ENCODE measurements at regions not wholly inside any gene's neighbourhood (a gene's known extent, or its start where the extent isn't known, plus 50 kb on each side); places are given as distances from the start of the nearest gene placed in this dataset.

- Mint-ChIP-seq H3K9me3 (no peaks in the 10 kb centered on the region), H3K27ac (no peak overlapping the region), H3K4me3 (no peak overlapping the region), H3K36me3 (ENCODE audit: low read depth) (no peaks in the 10 kb centered on the region), H3K27me3 (peaks cover 5% of the 10 kb centered on the region), H3K4me1 (ENCODE audit: low read depth) (no peaks in the 10 kb centered on the region)
- Histone ChIP-seq H3K9me3 (ENCODE audit: control insufficient read depth in 1 of 2, insufficient read depth in 1 of 2, low read length in 2 of 2) (peaks cover 0 to 4% of the 10 kb centered on the region in 2 experiments), H3K4me1 (ENCODE audit: insufficient read depth, low read length) (no peaks in the 10 kb centered on the region), H3K27ac (ENCODE audit: low read depth in 1 of 2, low read length in 2 of 2) (no peak overlapping the region), H3K4me3 (ENCODE audit: low read length) (no peak overlapping the region), H3K36me3 (ENCODE audit: insufficient read depth, low read length) (no peaks in the 10 kb centered on the region), H3K27me3 (ENCODE audit: control insufficient read depth in 1 of 2, insufficient read depth in 2 of 2, low read length in 2 of 2) (no peaks in the 10 kb centered on the region)
- DNase-seq (no peak), ATAC-seq (ENCODE audit: poor library complexity) (no peak)
- intact Hi-C loops (cut with DNase I, micrococcal nuclease) = no loop called here
- ChIA-PET POLR2A (no interaction called here), CTCF (no interaction called here)
- TF ChIP-seq CTCF (IDR thresholded peaks at IDR 0.05) = no peak
These were observed 355.1 kb upstream of the SHH start for GRCh38 chr7:156167417-156167807.

GRCh38 chr7:156166692-156167416 is 354.6 kb upstream of the SHH start:
- Histone ChIP-seq H3K4me1 (ENCODE audit: insufficient read depth, low read length) (no peaks in the 10 kb centered on the region), H3K27me3 (ENCODE audit: control insufficient read depth in 1 of 2, insufficient read depth in 2 of 2, low read length in 2 of 2) (no peaks in the 10 kb centered on the region), H3K9me3 (ENCODE audit: control insufficient read depth in 1 of 2, insufficient read depth in 1 of 2, low read length in 2 of 2) (peaks cover 0 to 4% of the 10 kb centered on the region in 2 experiments), H3K4me3 (ENCODE audit: low read length) (no peak overlapping the region), H3K36me3 (ENCODE audit: insufficient read depth, low read length) (no peaks in the 10 kb centered on the region), H3K27ac (ENCODE audit: low read depth in 1 of 2, low read length in 2 of 2) (no peak overlapping the region)
- no peaks in the 10 kb centered on the region for H3K9me3 Mint-ChIP-seq
- H3K4me3 Mint-ChIP-seq = no peak overlapping the region
- peaks cover 6% of the 10 kb centered on the region for H3K27me3 Mint-ChIP-seq
- no peaks in the 10 kb centered on the region for H3K4me1 Mint-ChIP-seq (ENCODE audit: low read depth)
- ATAC-seq (ENCODE audit: poor library complexity) = no peak
- intact Hi-C loops (cut with DNase I, micrococcal nuclease) = no loop called here
- ChIA-PET POLR2A (no interaction called here), CTCF (no interaction called here)
- TF ChIP-seq CTCF (IDR thresholded peaks at IDR 0.05) = no peak
- DNase-seq = no peak
- H3K36me3 Mint-ChIP-seq (ENCODE audit: low read depth) = no peaks in the 10 kb centered on the region
- no peak overlapping the region for H3K27ac Mint-ChIP-seq

GRCh38 chr7:156163747-156164146 is 351.5 kb upstream of the SHH start:
- no peak overlapping the region for H3K4me3 Mint-ChIP-seq

More at GRCh38 chr7:156163747-156164146, 351.5 kb upstream of the SHH start:
- H3K4me3 ChIP-seq (ENCODE audit: low read length) = no peak overlapping the region
- H3K9me3 ChIP-seq (ENCODE audit: control insufficient read depth in 1 of 2, insufficient read depth in 1 of 2, low read length in 2 of 2) = peaks cover 0 to 10% of the 10 kb centered on the region in 2 experiments
- H3K27ac ChIP-seq (ENCODE audit: low read depth in 1 of 2, low read length in 2 of 2) = no peak overlapping the region
- ChIA-PET CTCF (no interaction called here), POLR2A (no interaction called here)
- no peaks in the 10 kb centered on the region for H3K27me3 ChIP-seq (ENCODE audit: control insufficient read depth in 1 of 2, insufficient read depth in 2 of 2, low read length in 2 of 2)
- H3K36me3 ChIP-seq (ENCODE audit: insufficient read depth, low read length) = no peaks in the 10 kb centered on the region
- TF ChIP-seq CTCF (IDR thresholded peaks at IDR 0.05) = no peak
- intact Hi-C loops (cut with DNase I, micrococcal nuclease) = no loop called here
- Mint-ChIP-seq H3K27me3 (peaks cover 11% of the 10 kb centered on the region), H3K36me3 (ENCODE audit: low read depth) (no peaks in the 10 kb centered on the region), H3K9me3 (no peaks in the 10 kb centered on the region), H3K4me1 (ENCODE audit: low read depth) (no peaks in the 10 kb centered on the region), H3K27ac (no peak overlapping the region)
- no peaks in the 10 kb centered on the region for H3K4me1 ChIP-seq (ENCODE audit: insufficient read depth, low read length)
- ATAC-seq (ENCODE audit: poor library complexity) (no peak), DNase-seq (no peak)

Data from CD4-positive, alpha-beta T cell (primary cell).